SK-N-SH (cell line): ENCODE measurements at regions not wholly inside any gene's neighbourhood (a gene's known extent, or its start where the extent isn't known, plus 50 kb on each side); places are given as distances from the start of the nearest gene placed in this dataset.

Source experiments
- CTCF ChIA-PET: fragments of 300-600, 350-600 bp; formaldehyde crosslinking; extraction: SDS; loops from one replicate; lab custom pipeline; 2021; lab: Yijun Ruan, JAX
- POLR2A ChIA-PET: fragments of 350-600 bp; sonication (Branson Sonifier 250); formaldehyde crosslinking; extraction: SDS; loops from one replicate; lab custom pipeline; 2020; ENCODE audit warnings: antibody characterized with exemption, inconsistent platforms; lab: Yijun Ruan, JAX
- DNase-seq: peaks from one replicate; pipeline ENCODE4 v3.0.0; 2012
- H2AFZ ChIP-seq: fragments of 200-600 bp; sonication (generic); 2 replicates; pipeline ENCODE4 v1.8.1; 2016; ENCODE audit warnings: antibody characterized with exemption, mild to moderate bottlenecking, low read depth
- H3F3A ChIP-seq: fragments of 200-600 bp; sonication (generic); replicated peaks from 2 replicates; pipeline ENCODE3; 2016; ENCODE audit warnings: antibody characterized with exemption, mild to moderate bottlenecking; ENCODE audit not compliant: insufficient read depth
- H3K27ac ChIP-seq, 2 experiments: fragments of 200-500 bp in 1 of 2; fragments of 200-600 bp in 1 of 2; sonication (Bioruptor generic) in 1 of 2; sonication (generic), shearing (Covaris generic) in 1 of 2; 2 replicates each; pipeline versions ENCODE4 v1.5.1 to v1.6.1; 2014 to 2016; ENCODE audit warnings: low read depth in 2 of 2, inconsistent platforms in 1 of 2, low read length in 1 of 2, mild to moderate bottlenecking in 1 of 2, mixed read lengths in 1 of 2
- H3K27me3 ChIP-seq: fragments of 200-600 bp; sonication (generic), shearing (Covaris generic); 2 replicates; pipeline ENCODE4 v1.6.1; 2016; ENCODE audit warnings: mixed run types; ENCODE audit not compliant: insufficient read depth
- H3K36me3 ChIP-seq, 2 experiments: fragments of 200-500 bp in 1 of 2; fragments of 200-600 bp in 1 of 2; sonication (Bioruptor generic) in 1 of 2; sonication (generic) in 1 of 2; replicated peaks in 1 of 2; 2 replicates each; pipeline versions ENCODE3 to v1.5.1; 2014 to 2016; ENCODE audit warnings: low read length in 1 of 2, mild to moderate bottlenecking in 1 of 2; ENCODE audit not compliant: insufficient read depth in 2 of 2, control insufficient read depth in 1 of 2
- H3K4me1 ChIP-seq, 2 experiments: fragments of 200-500 bp in 1 of 2; fragments of 200-600 bp in 1 of 2; sonication (Bioruptor generic) in 1 of 2; sonication (generic), shearing (Covaris generic) in 1 of 2; 2 replicates each; pipeline versions ENCODE4 v1.5.1 to v1.6.1; 2014 to 2016; ENCODE audit warnings: low read depth in 1 of 2, low read length in 1 of 2, mixed run types in 1 of 2; ENCODE audit not compliant: insufficient read depth in 2 of 2, control insufficient read depth in 1 of 2
- H3K4me2 ChIP-seq: fragments of 200-600 bp; sonication (generic), shearing (Covaris generic); 2 replicates; pipeline ENCODE4 v1.6.1; 2017; ENCODE audit warnings: mixed run types
- H3K4me3 ChIP-seq, 2 experiments: fragments of 200-500 bp in 1 of 2; fragments of 200-600 bp in 1 of 2; sonication (Bioruptor generic) in 1 of 2; sonication (generic), shearing (Covaris generic) in 1 of 2; 2 replicates each; pipeline versions ENCODE4 v1.5.1 to v1.8.1; 2014 to 2016; ENCODE audit warnings: low read depth in 2 of 2, inconsistent platforms in 1 of 2, low read length in 1 of 2, mild to moderate bottlenecking in 1 of 2, mixed read lengths in 1 of 2, moderate library complexity in 1 of 2
- H3K79me2 ChIP-seq: fragments of 200-600 bp; sonication (generic); 2 replicates; pipeline ENCODE4 v1.8.1; 2017; ENCODE audit warnings: mild to moderate bottlenecking; ENCODE audit not compliant: insufficient read depth
- H3K9ac ChIP-seq: fragments of 200-600 bp; sonication (generic); 2 replicates; pipeline ENCODE4 v1.6.1; 2017; ENCODE audit warnings: mixed run types
- H3K9me2 ChIP-seq: fragments of 200-600 bp; sonication (generic); 2 replicates; pipeline ENCODE4 v1.6.1; 2017; ENCODE audit warnings: mixed run types
- H3K9me3 ChIP-seq: fragments of 200-600 bp; sonication (generic); 2 replicates; pipeline ENCODE4 v1.6.1; 2017; ENCODE audit warnings: mixed run types, mild to moderate bottlenecking, moderate library complexity
- H4K20me1 ChIP-seq: fragments of 200-600 bp; sonication (generic); 2 replicates; pipeline ENCODE4 v1.6.1; 2017; ENCODE audit warnings: mild to moderate bottlenecking, mixed run types; ENCODE audit not compliant: insufficient read depth
- EP300 ChIP-seq, 2 experiments: IDR thresholded peaks; 2 replicates each; pipeline versions ENCODE4 v1.4.0 to v1.6.1; 2012; ENCODE audit warnings: borderline replicate concordance in 1 of 2, low read depth in 1 of 2, low read length in 1 of 2
- FOXJ3 ChIP-seq: sonication (generic); formaldehyde crosslinking; IDR thresholded peaks from 2 replicates; pipeline ENCODE4 v1.5.1; 2020; ENCODE audit warnings: mild to moderate bottlenecking, missing genetic modification reagents
- GATA2 ChIP-seq: sonication (generic); formaldehyde crosslinking; IDR thresholded peaks from 2 replicates; pipeline ENCODE4 v1.5.0; 2020; ENCODE audit warnings: mild to moderate bottlenecking, missing genetic modification reagents
- IRF3 ChIP-seq: fragments of 150-350 bp; IDR thresholded peaks from 2 replicates; pipeline ENCODE4 v1.6.1; 2016; ENCODE audit warnings: mild to moderate bottlenecking, low read depth, low read length
- MEF2A ChIP-seq: IDR thresholded peaks from 2 replicates; pipeline ENCODE4 v1.4.0; 2012; ENCODE audit warnings: low read depth, borderline replicate concordance
- NFIC ChIP-seq: IDR thresholded peaks from 2 replicates; pipeline ENCODE4 v1.4.0; 2012; ENCODE audit warnings: borderline replicate concordance
- NRF1 ChIP-seq: IDR thresholded peaks from 2 replicates; pipeline ENCODE4 v1.6.1; 2012; ENCODE audit warnings: low read depth, mild to moderate bottlenecking, low read length
- PBX3 ChIP-seq: IDR thresholded peaks from 2 replicates; pipeline ENCODE4; 2012
- RAD21 ChIP-seq: IDR thresholded peaks from 2 replicates; pipeline ENCODE4 v1.6.1; 2012; ENCODE audit warnings: mild to moderate bottlenecking, low read length
- RCOR1 ChIP-seq: fragments of 150-350 bp; IDR thresholded peaks from 2 replicates; pipeline ENCODE4 v1.6.1; 2017; ENCODE audit warnings: antibody characterized with exemption, low read length
- REST ChIP-seq: IDR thresholded peaks from 2 replicates; pipeline ENCODE4 v1.6.1; 2012; ENCODE audit warnings: mild to moderate bottlenecking, low read depth, low read length, moderate library complexity
- RXRA ChIP-seq: IDR thresholded peaks from 2 replicates; pipeline ENCODE4 v1.4.0; 2012; ENCODE audit warnings: low read depth, mild to moderate bottlenecking, borderline replicate concordance
- SIN3A ChIP-seq: IDR thresholded peaks from 2 replicates; pipeline ENCODE4 v1.6.1; 2012; ENCODE audit warnings: low read depth, mild to moderate bottlenecking, low read length, moderate library complexity, borderline replicate concordance
- SMC3 ChIP-seq: IDR thresholded peaks from 2 replicates; pipeline ENCODE4 v1.6.1; 2012; ENCODE audit warnings: low read depth, low read length, improper control_type of control experiment
- TAF1 ChIP-seq: IDR thresholded peaks from 2 replicates; pipeline ENCODE4 v1.6.1; 2012; ENCODE audit warnings: low read depth, mild to moderate bottlenecking, low read length, moderate library complexity, borderline replicate concordance
- USF1 ChIP-seq: IDR thresholded peaks from 2 replicates; pipeline ENCODE4 v1.4.0; 2012; ENCODE audit warnings: low read depth, borderline replicate concordance
- YY1 ChIP-seq: IDR thresholded peaks from 2 replicates; pipeline ENCODE4 v1.4.0; 2012; ENCODE audit warnings: low read depth, mild to moderate bottlenecking
- ZBTB33 ChIP-seq: IDR thresholded peaks from 2 replicates; pipeline ENCODE4 v1.4.0; 2012; ENCODE audit warnings: low read depth, borderline replicate concordance
- WGBS: methylation state at CpG from one replicate; pipeline ENCODE4 v1.1.6; 2017; ENCODE audit warnings: low lambda C conversion rate; 5-methylcytosine and 5-hydroxymethylcytosine counted together

DNA sequence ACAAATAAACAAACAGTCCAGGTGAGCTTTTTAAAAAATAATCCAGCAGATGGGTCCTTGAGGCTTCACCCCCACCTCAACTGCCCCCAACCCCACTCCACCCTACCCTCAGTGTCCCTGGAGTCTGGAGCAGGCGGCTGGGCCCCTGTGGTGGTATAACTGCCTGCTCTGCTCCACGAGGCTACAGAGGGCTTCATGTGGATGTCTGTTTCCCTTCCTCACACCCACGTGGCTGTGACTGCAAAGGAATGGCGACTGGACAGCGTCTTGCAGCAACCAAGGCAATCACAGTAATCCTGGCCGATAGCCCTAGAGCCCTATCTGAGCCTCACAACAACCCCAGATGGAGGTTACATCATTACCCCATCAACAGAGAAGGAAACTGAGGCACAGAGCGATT, 76.5 kb downstream of the SLC2A10 start:
- Histone ChIP-seq H3K9ac (no peak overlapping the region), H3K9me3 (no peaks in the 10 kb centered on the region), H2AFZ (no peak overlapping the region), H3K79me2 (no peaks in the 10 kb centered on the region), H3K36me3 (no peaks in the 10 kb centered on the region), H3K4me1 (no peaks in the 10 kb centered on the region; a peak in 1 of 4 replicates), H3K4me2 (no peak overlapping the region), H3K4me3 (no peak overlapping the region), H3K27me3 (no peaks in the 10 kb centered on the region), H3K9me2 (no peaks in the 10 kb centered on the region), H3K27ac (no peak overlapping the region), H3F3A (no peaks in the 10 kb centered on the region), H4K20me1 (no peaks in the 10 kb centered on the region)
- 29% methylated on average over 3 of the region's 7 CpGs for WGBS
- ChIA-PET CTCF (no interaction called here), POLR2A (no interaction called here)
- no peak for DNase-seq
- no peak for TF ChIP-seq RAD21

DNA sequence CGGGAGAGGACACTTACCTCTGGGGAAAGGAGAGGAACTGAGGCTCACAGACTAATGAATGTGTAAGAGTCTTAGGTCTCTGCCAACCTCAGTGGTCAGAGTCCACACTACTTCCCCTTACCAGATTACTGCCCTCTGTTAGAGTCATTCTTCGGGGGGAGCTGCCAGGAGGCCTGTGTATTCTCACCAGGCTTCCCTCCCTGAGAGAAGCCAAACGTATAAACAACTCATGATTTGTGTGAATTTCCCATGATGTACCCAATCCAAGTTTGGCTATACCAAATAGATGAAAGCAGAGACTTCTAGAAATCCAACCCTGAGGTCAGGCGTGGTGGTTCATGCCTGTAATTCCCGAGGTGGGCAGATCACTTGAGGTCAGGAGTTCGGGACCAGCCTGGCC, 77.1 kb downstream of the SLC2A10 start:
- no peak overlapping the region for H2AFZ ChIP-seq
- H3K9me2 ChIP-seq = no peaks in the 10 kb centered on the region
- POLR2A ChIA-PET = no interaction called here
- no peak overlapping the region for H3K27ac ChIP-seq
- H3K4me1 ChIP-seq = no peaks in the 10 kb centered on the region; a peak in 1 of 4 replicates
- WGBS = 33% methylated on average over 5 of the region's 6 CpGs
- no peaks in the 10 kb centered on the region for H3K9me3 ChIP-seq
- no peak for DNase-seq
- no peaks in the 10 kb centered on the region for H3K36me3 ChIP-seq
- H4K20me1 ChIP-seq = no peaks in the 10 kb centered on the region
- TF ChIP-seq USF1 (no peak), NFIC (no peak), RXRA (no peak), RCOR1 (no peak), TAF1 (no peak), RAD21 (no peak), FOXJ3 (no peak), NRF1 (no peak), YY1 (no peak), REST (no peak), GATA2 (CRISPR knock-in tag) (no peak), PBX3 (no peak), MEF2A (no peak), SIN3A (no peak), EP300 (IDR thresholded peaks at IDR 0.05; ENCODE audit: borderline replicate concordance in 1 of 2, low read depth in 1 of 2, low read length in 1 of 2) (no peak), IRF3 (no peak), SMC3 (no peak), ZBTB33 (no peak)
- TF ChIP-seq, all 33 proteins: peak for 0
- CTCF ChIA-PET = no interaction called here
- Histone ChIP-seq H3K4me2 (no peak overlapping the region), H3K9ac (no peak overlapping the region), H3F3A (no peaks in the 10 kb centered on the region), H3K79me2 (no peaks in the 10 kb centered on the region), H3K27me3 (no peaks in the 10 kb centered on the region; the same call in 1 of the 2 replicates), H3K4me3 (no peak overlapping the region)
